HG03039 (cell line): ENCODE measurements at regions not wholly inside any gene's neighbourhood (a gene's known extent, or its start where the extent isn't known, plus 50 kb on each side); places are given as distances from the start of the nearest gene placed in this dataset.

Experiments used
- ATAC-seq: cut with Tn5 transposase; IDR thresholded peaks from one replicate; pipeline ENCODE4 v1.9.1; 2021; ENCODE audit warnings: mild to moderate bottlenecking, moderate library complexity; ENCODE audit not compliant: unreplicated experiment

DNA sequence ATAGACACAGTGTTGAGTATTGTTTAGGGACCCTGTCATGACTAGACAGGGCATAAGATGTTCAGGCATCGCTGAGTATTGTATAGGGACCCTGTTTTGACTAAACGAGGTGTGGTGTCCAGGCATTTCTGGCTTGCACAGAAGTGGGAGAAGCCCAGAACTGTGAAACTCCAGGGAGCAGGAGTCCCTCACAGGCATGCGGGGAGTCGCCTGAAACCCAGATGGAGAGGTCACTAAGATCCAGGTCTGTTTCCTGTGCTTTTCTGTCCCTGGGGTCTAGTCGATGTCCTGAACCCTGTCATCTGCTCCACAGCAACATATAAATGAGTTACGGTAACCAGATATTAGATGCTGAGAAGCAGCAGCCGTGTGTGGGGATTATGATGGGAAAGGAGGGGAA is 469.0 kb upstream of the SALL3 start:
- ATAC-seq, result no peak

- no peak for ATAC-seq
Measured at GRCh38 chr18:78511666-78512601, 467.7 kb upstream of the SALL3 start.

DNA sequence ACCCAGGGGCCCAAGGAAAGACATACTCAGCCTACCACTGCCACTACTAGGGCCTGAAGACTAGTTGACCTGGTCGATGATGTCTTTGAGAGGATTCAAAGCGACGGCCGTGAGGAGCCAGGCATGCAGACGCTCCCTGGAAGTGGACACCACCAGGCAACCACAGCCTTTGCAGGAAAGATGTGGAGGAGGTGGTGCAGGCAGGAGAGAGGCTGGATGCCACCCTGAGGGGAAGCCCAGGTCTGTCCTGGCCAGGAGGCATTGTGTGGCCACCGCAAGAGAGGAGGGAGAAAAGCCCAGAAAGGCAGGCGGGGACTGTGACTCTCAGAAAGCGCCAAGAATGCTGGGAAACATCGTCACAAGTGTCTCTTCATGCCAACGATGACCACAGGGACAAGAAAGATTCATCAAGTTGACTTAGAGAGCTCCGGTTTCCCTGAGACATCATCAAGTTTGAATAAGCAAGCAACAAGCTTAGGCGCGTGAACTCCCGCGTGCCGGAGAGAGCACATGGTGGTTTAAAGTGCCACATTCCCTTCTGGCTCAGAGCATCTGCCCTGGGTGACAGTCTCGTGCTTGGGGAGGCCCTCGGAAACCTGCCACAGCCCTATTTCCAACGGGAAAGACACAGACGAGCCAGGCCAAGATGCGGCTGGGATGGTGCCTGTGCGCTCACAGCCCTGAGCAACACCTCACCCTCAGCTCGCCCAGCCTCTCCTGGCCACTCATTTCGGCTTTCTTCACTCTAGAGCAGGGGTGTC is 464.5 kb upstream of the SALL3 start:
- no peak for ATAC-seq

DNA sequence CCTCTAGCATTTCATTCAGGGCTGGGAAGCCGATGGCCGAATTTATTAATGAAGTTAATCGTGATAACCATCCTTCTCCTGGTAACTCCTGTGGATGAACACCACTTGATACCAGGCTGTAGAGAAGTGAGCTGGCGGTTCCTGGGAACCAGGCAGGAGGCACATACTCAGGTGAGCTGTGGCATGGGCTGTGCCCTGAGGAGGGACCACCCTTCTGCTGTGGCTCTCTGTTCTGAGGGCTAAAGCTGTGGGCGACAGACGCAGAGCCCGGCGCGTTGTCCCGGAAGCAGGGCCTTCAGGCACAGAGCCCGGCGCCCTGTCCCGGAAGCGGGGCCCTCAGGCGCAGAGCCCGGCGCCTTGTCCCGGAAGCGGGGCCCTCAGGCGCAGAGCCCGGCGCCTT is 462.3 kb upstream of the SALL3 start:
- ATAC-seq, result no peak

DNA sequence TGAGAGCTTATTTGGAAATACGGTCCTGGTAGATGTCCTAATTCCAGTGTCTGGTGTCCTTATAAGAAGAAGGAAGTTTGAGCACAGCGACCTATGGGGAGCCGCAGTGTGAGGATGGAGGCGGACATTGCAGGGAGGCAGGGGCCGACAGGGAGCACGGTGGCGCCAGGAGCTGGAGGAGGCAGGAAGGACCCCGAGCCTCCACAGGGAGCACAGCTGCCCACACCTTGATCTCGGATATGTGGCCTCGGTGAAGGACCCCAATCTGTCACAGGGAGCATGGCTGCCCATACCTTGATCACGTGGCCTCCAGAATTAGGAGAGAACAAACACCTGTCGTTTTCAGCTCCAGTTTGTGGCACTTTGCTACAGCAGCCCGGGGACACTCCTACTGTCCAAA is 461.6 kb upstream of the SALL3 start:
- no peak for ATAC-seq

- no peak for ATAC-seq
Measured at GRCh38 chr18:78518805-78519204, 460.8 kb upstream of the SALL3 start.

DNA sequence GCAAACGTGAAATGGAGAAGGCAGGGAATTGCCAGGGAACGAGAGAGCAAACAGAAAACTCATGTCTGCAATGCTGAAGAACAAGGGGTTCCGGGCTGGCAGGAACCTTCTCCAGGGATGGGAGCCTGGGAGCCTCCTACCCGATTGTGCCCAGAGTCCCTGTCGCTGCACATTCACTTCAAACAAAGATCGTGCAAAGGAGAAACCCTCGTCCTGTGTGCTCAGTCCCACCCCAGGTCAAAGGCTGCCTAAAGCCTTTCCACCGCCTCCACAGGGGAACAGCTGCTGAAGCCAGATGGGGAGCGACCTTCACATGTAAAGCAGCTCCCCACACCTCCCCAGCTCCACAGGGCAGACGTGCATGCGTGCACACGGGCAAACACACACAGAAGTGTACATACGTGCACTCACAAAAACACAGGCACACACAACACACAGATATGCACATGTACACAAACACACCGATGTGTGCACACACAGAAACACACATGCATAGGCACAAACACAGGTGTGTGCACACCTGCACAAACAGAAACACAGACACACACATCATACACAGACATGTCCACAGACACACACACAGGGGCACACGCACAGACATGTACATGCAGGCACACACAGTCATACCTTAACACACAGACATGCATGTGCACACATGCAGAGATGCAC is 460.1 kb upstream of the SALL3 start:
- ATAC-seq, result no peak

- no peak for ATAC-seq
Measured at GRCh38 chr18:78521136-78521535, 458.5 kb upstream of the SALL3 start.

- no peak for ATAC-seq
Measured at GRCh38 chr18:78521744-78522143, 457.9 kb upstream of the SALL3 start.

DNA sequence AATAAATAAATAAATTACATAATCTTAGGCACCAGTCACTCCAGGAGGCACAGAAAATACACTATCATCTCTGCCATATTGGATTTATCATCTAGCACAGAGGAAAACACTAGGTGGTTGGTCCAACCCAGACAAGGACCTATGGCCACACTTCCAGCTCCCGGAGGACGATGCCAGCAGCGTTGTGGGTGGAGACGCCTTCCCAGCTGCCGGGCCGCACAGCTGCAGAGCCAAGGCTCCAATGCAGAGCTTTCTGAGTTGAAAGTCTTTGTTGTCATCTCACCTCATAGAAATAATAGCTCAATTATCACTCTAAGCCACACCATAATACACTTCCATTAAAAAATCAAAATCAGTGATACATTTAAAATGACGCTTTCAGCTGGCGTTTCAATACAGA is 457.1 kb upstream of the SALL3 start:
- ATAC-seq, result no peak

- no peak for ATAC-seq
Measured at GRCh38 chr18:78523850-78524249, 455.8 kb upstream of the SALL3 start.

DNA sequence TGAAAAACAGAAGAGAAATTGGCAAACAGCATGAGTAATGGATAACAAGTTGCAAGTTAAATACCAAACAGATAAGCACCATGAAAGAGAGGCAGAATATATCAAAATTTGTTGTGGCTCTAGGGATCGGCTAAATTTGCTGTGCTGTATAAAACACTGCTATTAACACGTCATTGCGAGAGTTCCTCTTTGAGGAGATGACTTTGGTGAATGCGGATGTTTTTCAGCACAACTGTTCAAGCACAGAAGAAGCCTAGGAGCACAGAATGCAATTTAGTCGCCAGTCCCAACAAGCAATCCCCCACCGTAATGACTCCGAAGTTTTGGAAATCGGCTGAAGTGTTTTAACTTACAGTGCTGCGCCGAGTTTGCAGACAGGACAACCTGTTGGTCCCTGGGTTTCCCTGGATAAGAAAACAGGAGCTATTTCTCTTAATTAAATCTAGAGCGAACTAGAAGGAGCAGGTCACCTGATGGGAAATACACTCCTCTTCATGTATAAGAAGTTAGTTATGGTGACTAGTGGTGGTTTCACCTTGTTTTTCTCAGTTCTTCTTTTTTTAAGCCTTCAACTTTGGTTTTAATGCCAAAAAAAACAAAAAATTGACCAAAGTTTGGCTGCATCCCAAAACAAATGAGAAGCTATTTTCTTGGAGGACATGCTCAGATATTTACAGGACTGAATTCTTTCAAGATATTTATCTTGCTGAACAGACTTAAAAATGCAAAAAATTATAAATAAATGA is 454.1 kb upstream of the SALL3 start:
- ATAC-seq, result no peak

GRCh38 chr18:78526275-78526674 is 453.3 kb upstream of the SALL3 start:
- no peak for ATAC-seq

- ATAC-seq, result no peak
Measured at GRCh38 chr18:78526923-78527711, 452.5 kb upstream of the SALL3 start.

GRCh38 chr18:78527984-78528383 is 451.6 kb upstream of the SALL3 start:
- no peak for ATAC-seq

- ATAC-seq, result no peak
Measured at GRCh38 chr18:78528411-78529258, 451.0 kb upstream of the SALL3 start.

GRCh38 chr18:78531637-78532036 is 448.0 kb upstream of the SALL3 start:
- ATAC-seq, result no peak

DNA sequence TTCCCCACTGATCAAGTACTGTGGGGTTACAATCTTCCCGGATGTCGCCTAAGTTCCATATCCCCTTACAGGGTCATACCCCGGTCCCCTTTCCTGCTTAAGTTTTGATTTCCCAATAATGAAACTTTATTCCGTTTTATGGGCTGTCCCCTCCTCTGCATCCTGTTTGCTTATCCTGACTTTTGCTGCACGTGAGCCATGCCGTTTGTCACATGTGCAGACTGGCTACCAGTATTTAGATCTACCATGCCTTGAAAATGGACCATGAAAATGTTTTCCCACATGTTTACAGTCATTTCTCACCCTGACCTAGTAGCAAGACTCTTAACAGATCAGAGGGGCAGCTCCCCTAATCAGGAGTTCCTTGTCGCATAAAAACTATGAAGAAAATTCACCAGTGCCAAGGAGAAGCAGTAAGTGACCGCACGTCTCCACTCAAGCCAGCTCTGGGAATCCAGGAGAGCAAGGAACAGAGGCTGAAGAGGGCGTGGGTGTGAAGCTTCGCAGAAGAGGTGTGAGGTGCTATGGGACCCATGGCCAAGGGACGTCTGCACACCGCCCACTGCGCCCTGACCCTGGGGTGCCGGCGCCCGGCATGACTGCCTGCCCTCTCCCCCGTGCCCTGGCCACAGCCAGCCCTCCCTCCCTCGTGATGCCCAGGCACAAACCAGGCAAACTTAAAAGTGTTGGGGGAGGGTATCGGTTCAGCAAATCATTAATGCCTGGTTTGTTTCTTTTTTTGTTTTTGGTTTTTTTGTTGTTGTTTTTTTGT is 440.8 kb upstream of the SALL3 start:
- no peak for ATAC-seq
